ENCODE measurements at regions not wholly inside any gene's neighbourhood (a gene's known extent, or its start where the extent isn't known, plus 50 kb on each side); places are given as distances from the start of the nearest gene placed in this dataset.

DNA sequence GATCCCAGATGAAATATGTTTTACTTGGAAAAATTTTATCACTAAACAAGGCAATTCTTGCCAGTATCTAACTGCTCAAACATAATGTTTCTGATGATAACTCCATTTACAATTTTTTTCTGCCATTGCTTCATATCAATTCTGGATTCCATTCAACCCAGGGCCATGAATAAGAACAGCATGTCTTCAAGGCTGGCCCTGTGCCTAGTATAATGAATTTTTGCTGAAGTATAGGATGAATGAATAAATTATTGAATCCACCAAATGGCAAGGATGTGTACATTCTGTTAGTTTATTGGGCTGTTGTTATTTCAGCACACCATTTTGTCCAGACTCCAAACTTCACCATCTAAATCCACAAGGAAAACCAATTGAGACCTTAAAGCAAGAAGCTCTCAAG, 414.7 kb downstream of the HS3ST3B1 start:
- DNase-seq, result no peak

DNA sequence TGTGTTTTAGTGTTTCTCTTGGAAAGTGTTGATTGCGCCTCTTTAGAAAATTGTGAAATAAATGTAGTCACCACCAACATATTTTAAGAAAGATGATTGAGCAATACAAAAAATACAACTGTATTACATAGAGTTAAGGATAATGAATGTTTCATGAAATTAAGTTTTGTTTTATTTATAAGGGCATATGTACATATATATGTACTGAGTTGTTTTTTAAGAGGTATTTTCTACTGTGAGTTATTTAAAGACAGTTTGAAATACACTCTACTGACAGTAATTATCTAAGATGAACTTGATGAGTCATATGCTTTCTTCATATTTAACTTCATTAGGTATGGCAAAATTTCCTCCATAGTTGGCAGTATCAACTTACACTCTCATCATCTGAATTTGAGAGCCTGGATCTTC, 411.7 kb downstream of the HS3ST3B1 start:
- no peak for DNase-seq

DNA sequence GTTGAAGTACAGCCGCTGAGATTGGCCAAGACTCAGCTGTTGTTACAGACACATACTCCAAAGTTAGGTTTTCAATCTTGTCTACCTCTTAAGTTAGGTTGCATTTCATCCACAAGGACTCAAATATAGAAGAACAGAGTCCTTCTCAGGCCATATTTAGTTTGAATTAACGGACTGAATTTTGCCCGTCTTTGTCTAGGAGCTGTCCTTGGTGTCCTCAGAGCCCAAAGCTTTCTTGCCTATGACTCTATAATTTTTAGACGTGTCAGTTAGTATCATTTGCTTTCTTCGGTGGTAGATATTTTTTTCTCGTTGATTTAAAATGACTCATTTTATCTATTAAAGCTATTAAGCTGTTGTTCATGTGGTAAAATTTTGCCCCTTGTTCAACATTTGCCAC, 403.2 kb downstream of the HS3ST3B1 start:
- DNase-seq, result no peak

DNA sequence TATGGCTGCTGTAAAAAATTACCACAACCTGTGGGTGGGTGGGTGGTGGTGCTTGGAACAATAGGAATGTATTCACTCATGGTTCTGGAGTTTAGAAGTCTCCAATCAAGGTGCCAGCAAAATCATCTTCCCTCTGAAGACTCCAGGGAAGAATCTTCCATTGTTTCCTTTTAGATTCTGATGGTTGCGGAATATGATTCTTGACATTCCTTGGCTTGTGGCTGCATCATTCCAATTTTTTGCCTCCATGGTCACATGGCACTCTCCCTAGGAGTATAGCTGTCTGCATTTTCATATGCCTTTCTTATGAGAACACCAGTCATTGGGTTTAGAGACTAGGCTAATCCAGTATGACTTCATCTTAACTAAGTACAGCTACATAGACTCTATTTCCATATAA, 401.0 kb downstream of the HS3ST3B1 start:
- no peak for DNase-seq

DNA sequence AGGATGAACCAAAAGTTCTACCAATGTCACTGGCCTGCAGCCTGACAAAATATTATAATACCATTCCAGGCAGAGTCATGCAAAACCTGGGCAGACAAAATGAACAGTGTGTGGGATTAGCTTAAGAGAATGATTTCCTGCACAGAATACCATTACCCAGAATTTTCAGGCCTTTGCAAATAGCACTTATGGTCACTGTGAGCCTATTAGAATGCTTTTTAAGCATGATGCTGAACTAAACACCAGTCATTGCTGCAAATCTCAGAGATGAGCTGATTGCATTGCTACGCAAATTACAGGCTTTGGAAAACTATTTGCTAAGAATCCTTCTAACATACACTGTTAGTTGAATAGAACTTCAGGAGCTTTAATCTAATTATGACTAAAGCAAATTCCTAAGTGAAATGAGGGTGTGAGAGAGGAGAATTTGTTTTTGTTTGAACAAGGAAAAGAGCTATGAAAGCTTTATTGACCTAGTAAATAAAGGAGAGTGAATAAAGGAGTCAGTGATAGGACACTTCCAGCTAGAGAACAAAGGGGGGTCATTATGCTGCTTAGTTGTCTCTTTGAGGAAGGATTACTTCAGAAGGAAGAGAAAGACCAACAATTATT, 398.8 kb downstream of the HS3ST3B1 start:
- no peak for DNase-seq

DNA sequence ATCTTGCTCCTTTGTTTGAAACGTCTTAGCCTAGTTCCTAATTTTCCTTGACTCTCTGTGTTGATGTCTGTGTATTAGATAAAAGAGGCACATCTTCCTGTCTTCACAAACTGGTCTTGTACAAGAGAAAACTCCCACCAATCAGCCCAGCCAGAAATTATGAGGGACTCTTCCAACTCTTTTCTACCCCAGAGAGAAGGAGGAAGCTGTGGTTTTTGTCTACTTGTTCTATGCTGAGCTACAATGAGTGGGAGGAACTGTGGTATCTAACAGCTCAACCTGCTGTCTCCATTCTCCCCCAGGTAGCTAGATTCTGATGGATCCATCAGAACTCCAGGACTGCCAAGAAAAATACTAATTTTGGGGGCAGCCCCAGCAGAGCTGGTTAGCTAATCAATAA, 392.5 kb downstream of the HS3ST3B1 start:
- DNase-seq, result no peak

DNA sequence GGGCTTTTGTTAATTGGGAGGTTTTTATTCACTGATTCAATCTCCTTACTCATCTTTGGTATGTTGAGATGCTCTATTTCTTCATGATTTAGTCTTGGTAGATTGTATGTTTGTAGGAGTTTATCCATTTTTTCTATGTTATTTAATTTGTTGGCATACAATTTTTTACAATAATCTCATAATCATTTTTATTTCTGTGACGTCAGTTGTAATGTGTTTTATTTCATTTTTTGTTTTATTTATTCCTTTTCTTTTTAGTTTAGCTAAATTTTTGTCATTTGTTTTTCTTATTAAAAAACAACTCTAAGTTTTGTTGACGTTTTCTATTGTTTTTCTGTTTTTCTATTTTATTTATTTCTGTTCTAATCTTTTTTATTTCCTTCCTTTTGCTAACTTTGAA, 389.8 kb downstream of the HS3ST3B1 start:
- no peak for DNase-seq

DNA sequence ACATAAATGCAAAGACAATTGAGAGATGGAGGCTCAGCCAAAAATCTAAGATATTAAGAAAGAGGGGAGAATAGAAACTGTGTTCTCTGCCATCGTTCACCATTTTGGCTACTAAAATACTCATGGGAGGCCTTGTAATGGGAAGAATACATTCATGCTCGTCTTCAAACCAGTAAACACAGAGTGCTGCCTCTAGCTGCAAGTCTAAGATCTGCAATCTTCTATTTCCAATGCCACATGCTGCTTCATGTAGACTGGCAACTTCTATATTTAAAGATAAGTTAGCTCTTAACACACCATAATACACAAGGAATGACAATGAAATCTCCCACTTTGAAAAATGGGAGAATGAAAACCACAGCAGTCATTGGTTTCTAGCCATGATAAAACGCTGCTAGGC, 387.3 kb downstream of the HS3ST3B1 start:
- DNase-seq, result no peak

DNA sequence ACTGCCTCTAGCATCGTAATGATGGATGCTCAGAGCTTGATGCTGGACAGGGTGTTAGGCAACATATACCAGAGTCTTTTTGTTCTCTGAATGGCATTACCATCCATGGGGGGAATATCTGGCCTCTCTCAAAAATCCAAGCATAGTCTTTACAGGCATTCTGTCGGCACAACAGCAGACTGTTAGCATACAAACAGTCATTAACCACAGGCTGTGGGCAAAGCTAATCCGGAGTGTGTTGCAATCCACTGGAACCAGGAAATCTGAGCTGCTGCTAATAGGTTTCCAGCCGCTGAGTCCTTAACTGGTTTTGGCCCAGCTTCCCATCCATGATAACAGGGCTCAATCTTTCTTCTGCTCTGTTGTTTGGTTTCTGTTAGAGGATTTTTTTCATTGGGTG, 371.9 kb downstream of the HS3ST3B1 start:
- no peak for DNase-seq

DNA sequence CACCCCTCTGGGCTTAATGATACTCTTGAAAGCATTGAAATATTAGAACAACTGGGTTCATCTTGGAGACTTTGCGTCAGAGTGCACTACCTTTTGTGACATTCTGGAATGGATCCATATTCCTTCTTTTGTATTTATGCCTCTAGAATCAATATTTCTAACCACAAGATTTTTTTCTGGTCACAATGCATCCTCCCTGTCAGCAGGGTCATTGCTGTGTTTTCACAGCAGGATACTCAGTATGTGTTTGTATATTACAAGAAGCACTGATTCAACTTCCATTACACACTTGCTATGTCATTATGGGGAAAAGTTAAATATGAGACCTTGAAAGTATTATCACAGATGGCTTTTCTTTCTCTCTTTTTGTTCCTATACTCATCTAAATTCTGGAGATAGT, 370.0 kb downstream of the HS3ST3B1 start:
- DNase-seq, result no peak

DNA sequence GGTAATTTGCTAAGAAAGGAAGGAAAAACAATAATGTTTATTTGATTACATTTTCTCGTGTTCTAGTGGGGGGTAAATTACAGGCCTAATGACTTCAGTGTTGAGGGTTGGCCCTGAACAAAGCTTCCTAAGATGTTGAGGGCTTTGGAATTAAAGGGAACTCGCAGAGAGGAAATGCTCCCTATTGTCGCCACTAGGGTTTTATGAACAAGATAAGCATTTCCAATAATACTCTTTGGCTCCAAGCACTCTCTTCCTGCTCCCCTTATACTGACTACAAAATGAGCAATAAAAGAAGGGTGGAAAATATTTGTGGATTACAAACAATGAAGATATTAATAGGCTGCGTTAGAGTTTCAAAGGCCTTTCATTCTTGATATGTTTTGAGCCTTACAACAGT, 363.6 kb downstream of the HS3ST3B1 start:
- no peak for DNase-seq

DNA sequence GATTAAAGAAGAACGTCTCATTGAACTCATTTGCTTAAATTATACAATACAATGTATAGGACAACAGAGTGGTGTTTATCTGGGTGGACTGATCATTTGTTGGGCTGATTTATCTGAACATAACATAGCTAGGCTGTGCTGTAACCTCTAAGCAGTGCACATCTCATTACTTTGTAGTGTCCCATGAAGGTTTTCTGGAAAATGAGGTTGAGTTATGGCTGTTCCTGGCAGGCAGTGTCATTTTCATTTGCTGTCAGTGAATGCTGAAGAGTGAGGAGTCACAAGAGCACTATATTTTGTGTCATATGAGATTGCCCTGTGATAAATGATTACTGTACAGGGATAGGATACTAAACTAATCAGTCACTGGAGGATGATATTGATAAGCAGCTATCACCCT, 340.2 kb downstream of the HS3ST3B1 start:
- DNase-seq, result no peak

DNA sequence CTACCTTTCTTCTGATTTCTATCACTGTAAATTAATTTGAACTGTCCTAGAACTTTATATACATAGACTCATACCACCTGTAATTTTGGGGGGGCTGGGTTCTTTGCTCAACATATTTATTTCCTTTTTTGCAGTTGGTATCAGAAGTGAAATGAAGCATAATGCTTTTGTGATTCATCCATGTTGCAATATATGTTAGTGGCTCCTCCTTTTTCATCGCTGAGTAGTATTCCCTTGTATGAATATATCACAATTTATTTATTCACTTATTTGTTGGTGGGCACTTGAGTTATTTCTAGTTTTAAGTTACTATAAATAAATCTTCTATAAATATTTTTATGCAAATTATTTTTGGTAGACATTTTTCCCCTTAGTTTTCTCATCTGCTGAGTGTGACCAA, 336.4 kb downstream of the HS3ST3B1 start:
- no peak for DNase-seq

DNA sequence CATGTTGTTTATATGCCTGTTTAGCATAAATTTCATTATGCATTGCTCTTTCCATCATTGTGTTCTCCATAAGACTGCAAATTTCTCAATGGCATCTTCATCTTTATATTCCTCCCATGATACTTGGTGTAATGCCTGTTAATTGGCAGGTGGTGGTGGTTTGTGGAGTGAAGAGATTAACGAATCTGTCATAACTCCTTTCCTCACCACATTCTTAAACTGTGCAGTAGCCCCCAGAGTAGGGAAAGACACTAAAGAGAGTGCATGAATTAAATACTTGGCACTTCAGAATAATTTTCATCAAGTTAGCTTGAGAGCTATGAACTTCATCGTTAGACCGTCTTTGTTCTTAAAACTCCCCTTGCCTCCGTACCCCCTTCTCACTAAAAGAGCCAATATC, 329.7 kb downstream of the HS3ST3B1 start:
- no peak for DNase-seq

DNA sequence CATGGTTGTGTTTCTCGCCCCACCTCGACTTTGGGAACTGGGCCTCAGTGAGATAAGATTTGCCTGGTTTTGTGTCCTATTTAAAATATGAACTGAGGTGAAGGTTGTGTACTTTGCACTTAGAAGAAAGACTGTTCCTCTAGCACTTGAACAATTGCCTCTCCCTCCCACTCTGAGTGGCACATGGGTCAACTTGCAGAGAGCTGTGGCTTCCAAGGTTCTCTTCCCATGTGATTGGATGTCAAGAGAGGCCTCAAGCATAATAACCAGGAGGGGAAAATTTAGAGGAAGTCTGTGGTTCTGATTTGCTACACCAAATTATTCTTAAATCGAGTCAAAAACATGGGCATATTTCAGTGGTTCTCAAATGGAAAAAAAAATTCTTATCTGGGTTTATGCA, 329.2 kb downstream of the HS3ST3B1 start:
- DNase-seq, result no peak

DNA sequence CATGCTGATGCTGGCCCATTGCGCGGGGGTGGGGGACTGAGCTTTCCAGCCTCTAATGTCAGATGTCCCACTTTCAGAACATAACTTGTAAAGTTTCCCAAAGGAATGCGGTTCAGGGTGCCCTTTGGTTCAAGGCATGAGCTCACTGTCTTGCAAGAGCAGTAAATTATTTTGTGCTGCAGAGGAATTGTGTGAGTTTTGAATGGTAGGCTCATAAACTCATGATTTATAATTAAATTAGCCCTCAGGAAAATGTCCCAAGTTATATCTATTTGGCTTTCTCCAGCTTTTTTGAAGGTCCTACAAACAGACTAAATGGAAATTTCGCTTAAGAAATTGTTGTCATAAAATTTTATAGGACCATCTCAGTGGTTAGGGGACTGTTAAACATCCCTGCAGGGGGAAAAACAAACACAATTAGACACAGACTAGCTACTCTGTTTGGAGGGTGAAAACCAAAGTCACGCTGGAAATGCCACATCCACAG, 321.8 kb downstream of the HS3ST3B1 start:
- no peak for DNase-seq

DNA sequence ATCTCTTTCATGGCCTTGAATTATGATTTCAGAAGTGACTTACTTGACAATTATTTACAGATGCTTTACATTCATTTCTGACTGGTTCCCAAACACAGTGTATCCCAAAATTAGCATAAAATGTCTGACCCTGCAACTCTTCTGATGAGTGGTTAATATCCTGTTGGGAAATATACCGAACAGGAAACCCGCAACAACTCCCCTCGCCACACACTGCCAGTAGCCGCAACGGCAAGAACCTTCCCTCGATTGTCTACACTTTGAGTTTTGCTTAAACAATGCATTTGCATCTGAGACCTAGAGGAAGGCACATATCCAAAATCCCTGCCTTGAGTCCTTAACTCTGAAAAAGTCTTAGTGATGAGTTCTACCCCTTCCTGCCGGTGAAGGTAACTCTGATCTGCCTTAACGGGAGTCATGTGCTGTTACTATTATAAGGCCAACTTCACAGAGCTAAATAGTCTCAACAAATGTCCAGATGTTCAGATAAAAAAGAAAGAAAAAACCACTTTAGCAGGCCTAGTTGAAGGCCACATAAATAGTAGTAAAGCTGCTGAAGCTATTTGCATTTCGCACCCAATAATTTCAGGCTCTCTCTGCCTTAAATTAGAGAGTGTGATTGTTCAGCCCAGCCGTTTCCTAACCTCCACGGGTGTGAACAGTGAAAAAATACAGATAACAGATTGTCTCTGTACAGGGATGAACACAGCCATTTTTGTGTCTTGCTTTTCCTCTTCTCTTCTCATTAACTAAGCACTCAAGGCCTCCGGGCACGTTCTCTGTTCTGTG, 321.1 kb downstream of the HS3ST3B1 start:
- DNase-seq, result no peak

DNA sequence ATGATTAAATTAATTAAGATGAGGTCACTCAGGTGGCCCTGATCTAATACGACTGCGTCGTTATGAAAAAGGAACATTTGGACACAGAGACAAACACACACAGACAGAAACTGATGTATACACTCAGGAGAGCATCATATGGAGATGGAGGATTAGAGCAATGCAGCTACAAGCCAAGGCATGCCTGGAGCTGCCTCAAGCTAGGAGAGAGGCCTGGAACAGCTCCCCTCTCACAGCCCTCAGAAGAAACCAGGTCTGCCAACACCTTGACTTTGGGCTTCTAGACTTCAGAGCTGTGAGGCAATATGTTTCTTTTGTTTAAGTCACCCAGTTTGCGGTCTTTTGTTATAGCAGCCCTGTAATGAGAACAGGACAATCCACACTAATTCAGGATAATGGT, 318.9 kb downstream of the HS3ST3B1 start:
- DNase-seq, result no peak

DNA sequence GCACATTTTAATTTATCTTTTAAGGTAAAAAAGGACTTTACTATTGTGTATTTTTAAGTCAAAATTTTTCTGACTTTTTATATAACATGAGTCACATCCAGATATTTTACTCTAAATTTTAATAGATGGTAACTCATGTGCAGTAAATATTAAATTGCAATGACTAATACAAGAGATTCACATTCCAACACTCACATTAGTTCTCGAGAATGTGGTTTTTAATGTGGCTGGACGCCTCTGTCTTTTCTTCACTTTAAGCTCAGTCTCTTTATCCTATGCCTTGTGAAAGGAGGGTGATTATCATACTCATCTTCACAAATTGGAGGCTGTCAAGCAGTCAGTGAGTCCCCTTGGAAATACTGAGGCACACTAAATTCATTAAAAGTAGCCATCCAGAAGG, 315.6 kb downstream of the HS3ST3B1 start:
- DNase-seq, result no peak

DNA sequence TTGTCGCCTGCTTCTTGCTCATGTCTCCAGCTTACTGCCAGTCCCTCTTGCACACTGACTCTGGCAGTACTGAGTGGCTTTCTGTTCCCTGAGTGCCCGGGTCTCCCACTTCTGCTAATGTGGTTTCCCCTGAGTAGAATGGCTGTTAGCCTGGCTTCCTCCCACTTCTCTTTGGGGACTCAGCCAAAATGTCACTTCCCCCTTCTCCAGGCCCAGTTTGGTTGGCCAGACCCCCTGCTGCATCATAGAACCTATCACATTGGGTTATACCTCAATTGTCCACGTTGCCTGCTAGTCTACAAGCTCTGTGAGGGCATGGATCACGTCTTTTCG, 304.4 kb downstream of the HS3ST3B1 start:
- no peak for DNase-seq

DNA sequence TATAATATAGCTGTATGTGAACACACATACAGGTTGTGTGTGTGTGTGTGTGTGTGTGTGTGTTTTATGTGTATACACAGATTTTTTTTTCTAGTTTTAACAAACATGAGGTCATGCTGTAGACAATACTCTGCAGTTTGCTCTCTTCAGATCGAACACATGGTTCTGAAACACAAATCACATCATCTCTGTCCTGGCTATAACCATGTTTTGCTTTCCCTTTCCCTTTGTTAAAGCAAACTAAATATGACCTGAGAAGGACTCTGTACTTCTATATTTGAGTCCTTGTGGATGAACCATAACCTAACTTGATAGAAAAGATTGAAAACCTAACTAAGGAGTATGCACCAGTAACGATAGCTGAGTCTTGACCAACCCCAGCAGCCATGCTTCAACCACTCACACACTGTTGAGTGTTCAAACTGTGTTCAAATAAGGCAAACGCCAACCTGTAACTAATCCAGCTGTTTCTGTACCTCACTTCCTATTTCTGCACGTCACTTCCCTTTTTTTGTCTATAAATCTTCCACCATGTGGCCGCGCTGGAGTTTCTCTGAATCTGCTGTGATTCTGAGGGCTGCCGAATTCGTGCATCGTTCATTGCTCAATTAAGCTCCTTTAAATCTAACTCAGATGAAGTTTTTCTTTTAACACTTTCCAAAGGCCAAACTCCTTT, 303.8 kb downstream of the HS3ST3B1 start:
- DNase-seq, result no peak

DNA sequence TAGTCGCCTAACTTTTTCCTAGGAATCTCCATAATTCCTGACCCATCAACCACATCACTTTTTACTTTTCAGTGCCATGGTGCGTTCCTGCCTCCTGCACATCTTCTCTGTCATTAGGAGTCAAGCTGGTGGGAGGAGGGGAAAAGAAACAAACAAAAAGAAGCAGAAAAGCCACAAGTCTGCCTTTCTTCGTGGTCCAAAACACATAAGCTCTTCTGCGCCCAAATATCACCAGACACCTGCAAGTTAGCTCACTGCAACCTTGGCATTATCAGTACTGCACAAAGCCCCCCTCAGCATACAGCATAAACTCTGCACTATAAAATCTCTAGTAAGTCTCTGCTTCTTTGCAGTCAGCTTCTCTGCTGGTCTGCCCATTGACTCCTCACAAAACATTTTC, 295.3 kb downstream of the HS3ST3B1 start:
- no peak for DNase-seq

DNA sequence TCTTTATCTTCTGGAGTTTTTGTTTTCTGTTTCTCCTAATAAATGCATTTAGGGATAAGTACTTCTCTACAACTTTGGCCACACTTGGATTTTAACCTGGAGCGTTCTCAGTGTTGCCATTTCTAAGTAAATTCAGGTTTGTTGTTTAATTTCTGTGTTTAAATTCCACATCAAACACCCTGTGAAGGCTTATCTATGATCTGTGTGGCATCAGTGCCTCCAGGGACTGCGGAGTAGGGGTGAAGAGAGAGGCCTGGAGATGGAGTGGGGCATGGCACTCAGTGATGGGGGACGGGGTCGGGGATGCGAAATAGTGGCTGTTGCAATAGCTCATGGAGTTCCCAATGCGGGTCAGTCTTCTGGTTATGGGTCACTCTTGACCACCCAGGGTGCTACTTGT, 294.8 kb downstream of the HS3ST3B1 start:
- DNase-seq, result no peak

DNA sequence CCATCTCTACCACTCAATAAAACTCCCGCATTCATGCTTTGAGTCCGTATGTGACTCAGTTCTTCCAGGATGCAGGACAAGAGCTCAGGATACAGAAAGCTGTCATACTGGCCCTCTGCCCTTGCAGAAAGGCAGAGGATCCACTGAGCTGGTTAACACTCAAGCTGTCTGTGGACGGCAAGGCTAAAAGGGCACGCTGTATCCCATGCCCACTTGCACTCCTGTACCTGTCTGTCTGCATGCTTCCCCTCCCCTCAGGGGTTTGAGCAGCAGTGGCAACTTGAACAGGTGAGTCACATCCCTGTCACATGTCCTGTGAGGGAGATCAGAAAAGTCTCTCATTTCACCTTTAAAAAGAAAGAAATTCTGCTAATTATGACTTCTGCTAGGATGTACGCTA, 293.8 kb downstream of the HS3ST3B1 start:
- DNase-seq, result no peak

All from activated CD8-positive, alpha-beta memory T cell treated with anti-CD3 and anti-CD28 coated beads, Interleukin-2, amount 50 U/mL, for 48 hours (primary cell).